NCI-H69 (cell line): ENCODE measurements at regions not wholly inside any gene's neighbourhood (a gene's known extent, or its start where the extent isn't known, plus 50 kb on each side); places are given as distances from the start of the nearest gene placed in this dataset.

Experiments used
- DNase-seq: peaks from one replicate; lab custom pipeline; 2025; lab: John Stamatoyannopoulos, UW

GRCh38 chr2:54392555-54393324 is 63.4 kb upstream of the SPTBN1 start:
- no peak for DNase-seq

- DNase-seq = no peak
These were observed 61.7 kb upstream of the SPTBN1 start for GRCh38 chr2:54394392-54394791.

- no peak for DNase-seq
These were observed 60.0 kb upstream of the SPTBN1 start for GRCh38 chr2:54396107-54396506.

GRCh38 chr2:54396798-54397197 is 59.3 kb upstream of the SPTBN1 start:
- DNase-seq = no peak

- no peak for DNase-seq
These were observed 58.7 kb upstream of the SPTBN1 start for GRCh38 chr2:54397426-54397825.

GRCh38 chr2:54401554-54401953 is 54.6 kb upstream of the SPTBN1 start:
- DNase-seq = no peak

GRCh38 chr2:54402350-54402749 is 53.8 kb upstream of the SPTBN1 start:
- no peak for DNase-seq

GRCh38 chr2:54403512-54404238 is 52.5 kb upstream of the SPTBN1 start:
- DNase-seq = no peak

- DNase-seq = no peak
These were observed 51.9 kb upstream of the SPTBN1 start for GRCh38 chr2:54404270-54404669.

- no peak for DNase-seq
These were observed 50.1 kb upstream of the SPTBN1 start for GRCh38 chr2:54406031-54406430.
